GM23338 (cell line): ENCODE measurements at regions not wholly inside any gene's neighbourhood (a gene's known extent, or its start where the extent isn't known, plus 50 kb on each side); places are given as distances from the start of the nearest gene placed in this dataset.

Experiments used
- ATAC-seq: fragments of 200-7000 bp; cut with Tn5 transposase; 3 replicates; pipeline ENCODE4 v1.9.1; 2020
- DNase-seq: peaks from one replicate; pipeline ENCODE4 v3.0.0-alpha.2; 2015; ENCODE audit warnings: low spot score
- H2AFZ ChIP-seq: fragments of 200-600 bp; sonication (generic); 2 replicates; pipeline ENCODE4 v1.8.0; 2016; ENCODE audit warnings: antibody characterized with exemption, mild to moderate bottlenecking, moderate library complexity
- H3F3A ChIP-seq: fragments of 200-600 bp; sonication (generic); replicated peaks from 2 replicates; pipeline ENCODE4 v1.8.0; 2017; ENCODE audit warnings: antibody characterized with exemption, mixed run types, low read depth
- H3K27ac ChIP-seq: fragments of 200-600 bp; sonication (generic); 2 replicates; pipeline ENCODE4 v1.6.1; 2016; ENCODE audit warnings: low read depth
- H3K27me3 ChIP-seq: fragments of 200-600 bp; sonication (generic); 2 replicates; pipeline ENCODE4 v1.8.0; 2016; ENCODE audit warnings: mild to moderate bottlenecking, mixed run types, moderate library complexity; ENCODE audit not compliant: insufficient read depth
- H3K36me3 ChIP-seq: fragments of 200-600 bp; sonication (generic); 2 replicates; pipeline ENCODE4 v1.8.0; 2016; ENCODE audit warnings: mild to moderate bottlenecking; ENCODE audit not compliant: insufficient read depth
- H3K4me1 ChIP-seq: fragments of 200-600 bp; sonication (generic); 2 replicates; pipeline ENCODE4 v1.8.0; 2016; ENCODE audit warnings: mild to moderate bottlenecking, moderate library complexity; ENCODE audit not compliant: insufficient read depth
- H3K4me2 ChIP-seq: fragments of 200-600 bp; sonication (generic); 2 replicates; pipeline ENCODE4 v1.7.1; 2017; ENCODE audit warnings: mixed run types
- H3K4me3 ChIP-seq: fragments of 200-600 bp; sonication (generic); 2 replicates; pipeline ENCODE4 v1.6.1; 2016; ENCODE audit warnings: mixed run types
- H3K79me2 ChIP-seq: fragments of 200-600 bp; sonication (generic); replicated peaks from 2 replicates; pipeline ENCODE4 v1.8.0; 2017; ENCODE audit warnings: mild to moderate bottlenecking; ENCODE audit not compliant: insufficient read depth
- H3K9me2 ChIP-seq: fragments of 200-600 bp; sonication (generic); 2 replicates; pipeline ENCODE4 v1.8.0; 2017; ENCODE audit not compliant: insufficient read depth
- H4K20me1 ChIP-seq: fragments of 200-600 bp; sonication (generic); replicated peaks from 2 replicates; pipeline ENCODE4 v1.8.0; 2017; ENCODE audit warnings: mild to moderate bottlenecking; ENCODE audit not compliant: insufficient read depth
- H3K27ac Mint-ChIP-seq: 2 replicates; pipeline ENCODE4 v1.8.0; 2020; ENCODE audit warnings: inconsistent platforms, mild to moderate bottlenecking, moderate library complexity, mixed read lengths
- H3K27me3 Mint-ChIP-seq: 3 replicates; pipeline ENCODE4 v1.8.0; 2022; ENCODE audit warnings: low read depth, mild to moderate bottlenecking, moderate library complexity, mixed read lengths, inconsistent platforms; ENCODE audit not compliant: insufficient read depth, poor library complexity
- H3K36me3 Mint-ChIP-seq: 3 replicates; pipeline ENCODE4 v1.8.0; 2021; ENCODE audit warnings: low read depth, mild to moderate bottlenecking, inconsistent platforms, moderate library complexity, mixed read lengths
- H3K4me1 Mint-ChIP-seq: 3 replicates; pipeline ENCODE4 v1.8.0; 2020; ENCODE audit warnings: mild to moderate bottlenecking, inconsistent platforms, mixed read lengths
- H3K4me3 Mint-ChIP-seq: 3 replicates; pipeline ENCODE4 v1.8.0; 2021; ENCODE audit warnings: moderate library complexity, mild to moderate bottlenecking, inconsistent platforms, mixed read lengths
- H3K9me3 Mint-ChIP-seq: 3 replicates; pipeline ENCODE4 v1.8.0; 2020; ENCODE audit warnings: moderate library complexity, mild to moderate bottlenecking, inconsistent platforms, mixed read lengths
- CREB1 ChIP-seq: fragments of 250-450 bp; sonication (Bioruptor Pico); IDR thresholded peaks from 2 replicates; pipeline ENCODE4 v1.5.0; 2020; ENCODE audit warnings: low read depth, mild to moderate bottlenecking, moderate library complexity
- EZH2 ChIP-seq: fragments of 200-600 bp; sonication (generic); IDR thresholded peaks from one replicate; pipeline ENCODE4 v1.8.0; 2017; ENCODE audit warnings: antibody characterized with exemption, mild to moderate bottlenecking, low read depth; ENCODE audit not compliant: unreplicated experiment
- EZH2phosphoT487 ChIP-seq: fragments of 200-600 bp; sonication (generic); IDR thresholded peaks from one replicate; pipeline ENCODE4 v1.8.1; 2018; ENCODE audit warnings: antibody characterized with exemption; ENCODE audit not compliant: unreplicated experiment
- NANOG ChIP-seq: IDR thresholded peaks from 2 replicates; pipeline ENCODE4 v1.6.1; 2016; ENCODE audit warnings: antibody characterized with exemption, borderline replicate concordance
- POLR2AphosphoS5 ChIP-seq: IDR thresholded peaks from 2 replicates; pipeline ENCODE4 v1.6.1; 2016; ENCODE audit warnings: antibody characterized with exemption, low read depth
- REST ChIP-seq: IDR thresholded peaks from one replicate; pipeline ENCODE4 v1.6.1; 2018; ENCODE audit warnings: antibody characterized with exemption; ENCODE audit not compliant: unreplicated experiment
- STAT1 ChIP-seq: IDR thresholded peaks from one replicate; pipeline ENCODE4 v1.6.1; 2016; ENCODE audit warnings: antibody characterized with exemption; ENCODE audit not compliant: unreplicated experiment
- ZNF114 ChIP-seq: fragments of 250-450 bp; sonication (Bioruptor Pico); IDR thresholded peaks from 2 replicates; pipeline ENCODE4 v1.5.0; 2020; ENCODE audit warnings: mild to moderate bottlenecking, moderate library complexity
- ZNF331 ChIP-seq: fragments of 250-450 bp; sonication (Bioruptor Pico); IDR thresholded peaks from 2 replicates; pipeline ENCODE4 v1.5.0; 2020; ENCODE audit warnings: low read depth, mild to moderate bottlenecking, moderate library complexity
- TF ChIP-seq, protein P1 (sequence below), 2 experiments: fragments of 200-600 bp in 1 of 2; sonication (generic) in 1 of 2; conservative IDR thresholded peaks; 2 replicates each; pipeline versions ENCODE4 v1.5.1 to v1.6.1; 2016 to 2017; ENCODE audit warnings: antibody characterized with exemption in 2 of 2, low read depth in 2 of 2, mild to moderate bottlenecking in 2 of 2, moderate library complexity in 1 of 2
- TF ChIP-seq, protein P2 (sequence below): IDR thresholded peaks from 2 replicates; pipeline ENCODE4 v1.6.1; 2016; ENCODE audit warnings: antibody characterized with exemption

- Histone ChIP-seq H2AFZ (no peak overlapping the region), H4K20me1 (no peaks in the 10 kb centered on the region), H3K4me1 (peaks cover 6% of the 10 kb centered on the region; the same call in 1 of the 2 replicates), H3K27ac (no peak overlapping the region), H3F3A (no peaks in the 10 kb centered on the region), H3K27me3 (no peaks in the 10 kb centered on the region), H3K4me2 (no peak overlapping the region), H3K4me3 (no peak overlapping the region), H3K79me2 (no peaks in the 10 kb centered on the region), H3K36me3 (no peaks in the 10 kb centered on the region), H3K9me2 (no peaks in the 10 kb centered on the region)
- Mint-ChIP-seq H3K4me1 (peaks cover 20% of the 10 kb centered on the region), H3K4me3 (no peak overlapping the region), H3K27ac (no peak overlapping the region), H3K36me3 (no peaks in the 10 kb centered on the region), H3K27me3 (no peaks in the 10 kb centered on the region), H3K9me3 (no peaks in the 10 kb centered on the region)
- no peak for ATAC-seq
- DNase-seq: no peak
- TF ChIP-seq, protein P1, sequence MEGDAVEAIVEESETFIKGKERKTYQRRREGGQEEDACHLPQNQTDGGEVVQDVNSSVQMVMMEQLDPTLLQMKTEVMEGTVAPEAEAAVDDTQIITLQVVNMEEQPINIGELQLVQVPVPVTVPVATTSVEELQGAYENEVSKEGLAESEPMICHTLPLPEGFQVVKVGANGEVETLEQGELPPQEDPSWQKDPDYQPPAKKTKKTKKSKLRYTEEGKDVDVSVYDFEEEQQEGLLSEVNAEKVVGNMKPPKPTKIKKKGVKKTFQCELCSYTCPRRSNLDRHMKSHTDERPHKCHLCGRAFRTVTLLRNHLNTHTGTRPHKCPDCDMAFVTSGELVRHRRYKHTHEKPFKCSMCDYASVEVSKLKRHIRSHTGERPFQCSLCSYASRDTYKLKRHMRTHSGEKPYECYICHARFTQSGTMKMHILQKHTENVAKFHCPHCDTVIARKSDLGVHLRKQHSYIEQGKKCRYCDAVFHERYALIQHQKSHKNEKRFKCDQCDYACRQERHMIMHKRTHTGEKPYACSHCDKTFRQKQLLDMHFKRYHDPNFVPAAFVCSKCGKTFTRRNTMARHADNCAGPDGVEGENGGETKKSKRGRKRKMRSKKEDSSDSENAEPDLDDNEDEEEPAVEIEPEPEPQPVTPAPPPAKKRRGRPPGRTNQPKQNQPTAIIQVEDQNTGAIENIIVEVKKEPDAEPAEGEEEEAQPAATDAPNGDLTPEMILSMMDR (conservative IDR thresholded peaks at IDR 0.05; ENCODE audit: low read depth in 2 of 2): no peak
- TF ChIP-seq, protein P2, sequence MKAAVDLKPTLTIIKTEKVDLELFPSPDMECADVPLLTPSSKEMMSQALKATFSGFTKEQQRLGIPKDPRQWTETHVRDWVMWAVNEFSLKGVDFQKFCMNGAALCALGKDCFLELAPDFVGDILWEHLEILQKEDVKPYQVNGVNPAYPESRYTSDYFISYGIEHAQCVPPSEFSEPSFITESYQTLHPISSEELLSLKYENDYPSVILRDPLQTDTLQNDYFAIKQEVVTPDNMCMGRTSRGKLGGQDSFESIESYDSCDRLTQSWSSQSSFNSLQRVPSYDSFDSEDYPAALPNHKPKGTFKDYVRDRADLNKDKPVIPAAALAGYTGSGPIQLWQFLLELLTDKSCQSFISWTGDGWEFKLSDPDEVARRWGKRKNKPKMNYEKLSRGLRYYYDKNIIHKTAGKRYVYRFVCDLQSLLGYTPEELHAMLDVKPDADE: no peak
- TF ChIP-seq ZNF331 (CRISPR knock-in tag): no peak
Observed at GRCh38 chr2:215830304-215830703, 183.0 kb downstream of the MREG start.

DNA sequence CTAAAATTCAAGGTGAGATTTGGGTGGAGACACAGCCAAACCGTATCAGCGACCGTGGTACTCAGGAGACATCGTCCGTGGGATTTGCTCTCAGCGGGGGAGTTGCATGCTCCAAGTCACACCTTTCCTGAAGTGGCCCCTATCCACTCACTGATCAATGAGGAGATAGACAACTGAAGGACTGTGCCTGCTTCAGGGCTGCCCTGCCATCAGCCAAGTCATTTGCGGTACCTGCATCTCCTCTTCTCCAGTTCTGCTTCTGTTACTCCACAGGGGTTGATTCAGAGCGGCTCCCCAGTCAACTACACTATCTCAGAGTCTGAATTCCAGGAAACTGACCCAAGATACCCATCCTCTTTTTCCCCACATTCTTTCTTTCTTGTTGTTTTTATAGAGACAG, 184.1 kb downstream of the MREG start:
- Histone ChIP-seq H3F3A (no peaks in the 10 kb centered on the region), H3K4me1 (peaks cover 6% of the 10 kb centered on the region; the same call in 1 of the 2 replicates), H3K27ac (no peak overlapping the region), H3K27me3 (no peaks in the 10 kb centered on the region), H4K20me1 (no peaks in the 10 kb centered on the region), H3K9me2 (no peaks in the 10 kb centered on the region), H2AFZ (no peak overlapping the region), H3K79me2 (no peaks in the 10 kb centered on the region), H3K36me3 (no peaks in the 10 kb centered on the region), H3K4me3 (no peak overlapping the region), H3K4me2 (no peak overlapping the region)
- ATAC-seq: no peak
- H3K9me3 Mint-ChIP-seq: peaks cover 3% of the 10 kb centered on the region; the same call in 1 of the 3 replicates
- no peak overlapping the region for H3K4me3 Mint-ChIP-seq
- peaks cover 20% of the 10 kb centered on the region for H3K4me1 Mint-ChIP-seq
- H3K27ac Mint-ChIP-seq: no peak overlapping the region
- DNase-seq: no peak
- H3K27me3 Mint-ChIP-seq: no peaks in the 10 kb centered on the region
- H3K36me3 Mint-ChIP-seq: no peaks in the 10 kb centered on the region
- TF ChIP-seq EZH2 (no peak), EZH2phosphoT487 (no peak), STAT1 (no peak), ZNF331 (CRISPR knock-in tag) (no peak), CREB1 (CRISPR knock-in tag) (no peak), ZNF114 (CRISPR knock-in tag) (no peak), REST (no peak), POLR2AphosphoS5 (no peak), NANOG (no peak)
- TF ChIP-seq, protein P2: no peak
